ENCODE measurements at regions not wholly inside any gene's neighbourhood (a gene's known extent, or its start where the extent isn't known, plus 50 kb on each side); places are given as distances from the start of the nearest gene placed in this dataset.

GRCh38 chr14:98143566-98143965 lies 1128.4 kb downstream of the BCL11B start:
- H3K36me3 ChIP-seq: no peaks in the 10 kb centered on the region
- H3K27me3 ChIP-seq: peaks cover 0 to 11% (median 0%) of the 10 kb centered on the region in 4 donors
- no peak overlapping the region for H3K4me3 ChIP-seq
- TF ChIP-seq EP300 (IDR thresholded peaks at IDR 0.05) (no peak), CTCF (IDR thresholded peaks at IDR 0.05) (no peak), POLR2A (IDR thresholded peaks at IDR 0.05; ENCODE audit: low read depth) (no peak)
- no peak overlapping the region for H3K27ac ChIP-seq (replicated peaks in 1 of 4)
- WGBS: 72% methylated on average over 1 of the region's 1 CpG
- no peaks in the 10 kb centered on the region for H3K4me1 ChIP-seq
- no peaks in the 10 kb centered on the region for H3K9me3 ChIP-seq
- no peak for DNase-seq (ENCODE audit: extremely low spot score)
- intact Hi-C loops (cut with DNase I): no loop called here

- TF ChIP-seq CTCF (IDR thresholded peaks at IDR 0.05): no peak
- no peak for TF ChIP-seq POLR2AphosphoS5 (IDR thresholded peaks at IDR 0.05)
- no peak for TF ChIP-seq POLR2A (IDR thresholded peaks at IDR 0.05; ENCODE audit: low read depth)
- Histone ChIP-seq H3K27me3 (peaks cover 0 to 4% (median 0%) of the 10 kb centered on the region in 4 donors), H3K36me3 (no peaks in the 10 kb centered on the region), H3K4me3 (no peak overlapping the region), H3K9me3 (no peaks in the 10 kb centered on the region), H3K4me1 (no peaks in the 10 kb centered on the region), H3K27ac (replicated peaks in 1 of 4) (no peak overlapping the region)
- intact Hi-C loops (cut with DNase I): no loop called here
- DNase-seq (ENCODE audit: extremely low spot score): no peak
- 77% methylated on average over 5 of the region's 5 CpGs for WGBS
Observed at GRCh38 chr14:98144964-98145363, 1127.0 kb downstream of the BCL11B start.

- WGBS: 68% methylated on average over 5 of the region's 5 CpGs
Observed at GRCh38 chr14:98146416-98146815, 1125.6 kb downstream of the BCL11B start.

GRCh38 chr14:98154254-98154653 lies 1117.7 kb downstream of the BCL11B start:
- intact Hi-C loops (cut with DNase I): no loop called here
- Histone ChIP-seq H3K36me3 (no peaks in the 10 kb centered on the region), H3K4me3 (no peak overlapping the region), H3K27me3 (peaks cover 0 to 18% (median 0%) of the 10 kb centered on the region in 4 donors), H3K27ac (replicated peaks in 1 of 4) (no peak overlapping the region), H3K9me3 (no peaks in the 10 kb centered on the region), H3K4me1 (no peaks in the 10 kb centered on the region)
- 94% methylated on average over 4 of the region's 4 CpGs for WGBS
- TF ChIP-seq EP300 (IDR thresholded peaks at IDR 0.05): no peak
- TF ChIP-seq CTCF (IDR thresholded peaks at IDR 0.05): no peak
- no peak for TF ChIP-seq POLR2AphosphoS5 (IDR thresholded peaks at IDR 0.05)
- no peak for TF ChIP-seq POLR2A (IDR thresholded peaks at IDR 0.05; ENCODE audit: low read depth)
- DNase-seq (ENCODE audit: extremely low spot score): no peak

More at GRCh38 chr14:98146416-98146815, 1125.6 kb downstream of the BCL11B start:
- TF ChIP-seq POLR2A (IDR thresholded peaks at IDR 0.05; ENCODE audit: low read depth): no peak
- TF ChIP-seq CTCF (IDR thresholded peaks at IDR 0.05): no peak
- DNase-seq (ENCODE audit: extremely low spot score): no peak
- Histone ChIP-seq H3K36me3 (no peaks in the 10 kb centered on the region), H3K4me3 (no peak overlapping the region), H3K9me3 (no peaks in the 10 kb centered on the region), H3K27ac (replicated peaks in 1 of 4) (no peak overlapping the region), H3K4me1 (no peaks in the 10 kb centered on the region), H3K27me3 (peaks cover 0 to 4% (median 0%) of the 10 kb centered on the region in 4 donors)
- intact Hi-C loops (cut with DNase I): no loop called here

GRCh38 chr14:98156411-98156810 lies 1115.6 kb downstream of the BCL11B start:
- 46% methylated on average over 8 of the region's 8 CpGs for WGBS

More at GRCh38 chr14:98156411-98156810, 1115.6 kb downstream of the BCL11B start:
- intact Hi-C loops (cut with DNase I): no loop called here
- no peak for DNase-seq (ENCODE audit: extremely low spot score)
- no peak for TF ChIP-seq CTCF (IDR thresholded peaks at IDR 0.05)
- no peak for TF ChIP-seq EP300 (IDR thresholded peaks at IDR 0.05)
- no peak for TF ChIP-seq POLR2AphosphoS5 (IDR thresholded peaks at IDR 0.05)
- no peak for TF ChIP-seq POLR2A (IDR thresholded peaks at IDR 0.05; ENCODE audit: low read depth)
- no peak overlapping the region for H3K27ac ChIP-seq (replicated peaks in 1 of 4)
- no peaks in the 10 kb centered on the region for H3K4me1 ChIP-seq
- peaks cover 0 to 18% (median 0%) of the 10 kb centered on the region in 4 donors for H3K27me3 ChIP-seq
- no peak overlapping the region for H3K4me3 ChIP-seq
- no peaks in the 10 kb centered on the region for H3K9me3 ChIP-seq
- H3K36me3 ChIP-seq: no peaks in the 10 kb centered on the region
